Middle frontal gyrus (tissue), 1 donor: ENCODE measurements at regions not wholly inside any gene's neighbourhood (a gene's known extent, or its start where the extent isn't known, plus 50 kb on each side); places are given as distances from the start of the nearest gene placed in this dataset.

Experiments
- DNase-seq: peaks from one replicate; pipeline ENCODE4 v3.0.0-alpha.2; 2015; ENCODE audit warnings: low spot score; ENCODE audit errors: extremely low spot score

GRCh38 chr9:85430659-85431338 lies 311.0 kb downstream of the AGTPBP1 start:
- peak; percentile 27 for DNase-seq

DNA sequence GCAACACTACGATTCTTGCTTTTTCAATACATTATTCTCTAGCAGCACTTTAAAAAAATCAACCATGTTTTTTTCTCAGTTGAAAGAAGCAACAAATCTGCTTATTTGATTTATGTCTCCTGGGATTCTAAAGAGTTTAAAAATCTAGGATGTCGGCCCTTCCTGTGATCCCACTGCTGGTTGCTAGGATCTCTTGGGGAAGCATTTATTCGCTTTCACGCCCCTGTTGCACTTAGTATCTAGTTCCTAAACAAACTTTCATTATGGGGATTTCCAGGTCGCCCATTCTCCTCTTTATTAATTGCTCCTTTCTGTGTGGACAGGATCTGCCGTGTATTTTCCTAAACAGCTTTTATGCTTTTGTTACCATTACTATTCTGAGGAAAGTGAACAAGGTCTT lies 313.5 kb downstream of the AGTPBP1 start:
- no peak for DNase-seq

DNA sequence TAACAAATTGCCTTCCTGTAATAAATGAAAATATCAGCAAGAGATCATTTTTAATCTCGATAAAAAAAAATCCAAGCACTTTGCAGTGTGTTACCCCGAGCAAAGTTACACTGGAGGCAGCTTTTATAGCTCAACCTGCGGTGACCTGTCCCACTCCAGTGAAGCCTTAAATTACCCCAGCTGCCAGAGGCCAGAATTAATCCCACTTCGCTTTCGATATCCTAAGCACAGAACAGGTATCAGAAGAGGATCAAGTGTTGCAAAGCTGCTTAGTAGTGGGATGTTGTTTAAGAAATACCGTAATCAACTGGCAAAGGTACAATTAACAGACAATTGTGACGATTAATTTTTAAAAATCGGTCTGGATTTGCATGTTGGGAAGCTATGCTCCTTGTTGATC lies 314.0 kb downstream of the AGTPBP1 start:
- no peak for DNase-seq

- DNase-seq = no peak
Measured at GRCh38 chr9:85425153-85425611, 316.6 kb downstream of the AGTPBP1 start.

DNA sequence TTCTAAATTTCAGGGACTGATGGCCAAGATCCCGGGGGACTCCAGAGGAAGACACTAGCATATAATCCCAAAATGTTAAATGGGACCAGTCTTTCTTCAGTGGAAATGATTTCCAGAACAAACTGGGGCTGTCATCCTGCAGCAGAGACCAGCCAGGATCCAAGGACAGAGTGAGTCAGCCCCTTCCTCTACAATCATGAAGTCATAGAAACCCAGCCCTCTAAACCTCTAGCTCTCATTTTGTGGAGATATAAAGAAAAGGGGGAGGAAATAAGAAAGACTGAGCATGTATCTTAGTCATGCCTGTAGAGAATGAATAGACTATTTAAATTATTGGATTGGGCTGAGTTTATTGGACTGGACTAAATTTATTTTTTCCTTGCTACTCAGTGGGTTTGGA lies 318.3 kb downstream of the AGTPBP1 start:
- DNase-seq = no peak

DNA sequence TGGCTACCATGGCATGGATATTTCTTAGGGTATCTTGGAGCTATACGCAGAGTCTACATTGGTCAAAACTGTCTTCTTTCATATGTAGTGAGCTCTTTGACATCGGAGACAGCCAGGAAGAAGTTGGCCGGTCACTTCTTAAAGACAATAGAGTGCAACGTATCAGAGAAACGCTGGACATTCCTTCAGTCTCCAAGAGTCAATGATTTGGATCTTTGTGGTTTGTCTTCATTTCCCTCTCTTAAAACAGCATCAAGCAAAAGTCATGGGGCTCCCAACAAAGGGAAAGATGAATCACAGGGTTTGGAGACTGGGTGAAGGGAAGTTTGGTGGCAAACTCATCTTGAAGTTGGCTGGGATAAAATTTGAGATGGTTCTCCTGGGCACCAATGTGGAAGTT lies 320.1 kb downstream of the AGTPBP1 start:
- DNase-seq = no peak

- DNase-seq = no peak
Measured at GRCh38 chr9:85420750-85421149, 321.0 kb downstream of the AGTPBP1 start.

- no peak for DNase-seq
Measured at GRCh38 chr9:85417674-85418073, 324.1 kb downstream of the AGTPBP1 start.

DNA sequence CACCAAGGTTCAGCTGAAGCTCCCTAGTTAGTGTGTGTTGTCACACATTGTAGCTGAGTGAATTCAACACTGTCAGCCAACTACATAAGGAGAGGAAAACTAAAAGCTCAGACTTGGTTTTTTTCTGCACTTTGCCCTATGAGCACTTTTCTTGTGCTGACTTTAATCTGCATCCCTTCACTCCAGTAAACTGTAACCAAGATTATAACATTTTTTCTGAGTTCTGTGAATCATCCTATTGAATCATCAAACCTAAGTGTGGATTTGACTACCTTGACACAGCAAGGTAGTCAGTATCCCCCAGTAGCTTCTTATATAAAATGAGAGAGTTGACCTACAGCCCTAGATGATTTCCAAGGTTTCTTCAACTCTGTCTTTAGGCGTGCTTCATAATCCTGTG lies 325.0 kb downstream of the AGTPBP1 start:
- DNase-seq = no peak

DNA sequence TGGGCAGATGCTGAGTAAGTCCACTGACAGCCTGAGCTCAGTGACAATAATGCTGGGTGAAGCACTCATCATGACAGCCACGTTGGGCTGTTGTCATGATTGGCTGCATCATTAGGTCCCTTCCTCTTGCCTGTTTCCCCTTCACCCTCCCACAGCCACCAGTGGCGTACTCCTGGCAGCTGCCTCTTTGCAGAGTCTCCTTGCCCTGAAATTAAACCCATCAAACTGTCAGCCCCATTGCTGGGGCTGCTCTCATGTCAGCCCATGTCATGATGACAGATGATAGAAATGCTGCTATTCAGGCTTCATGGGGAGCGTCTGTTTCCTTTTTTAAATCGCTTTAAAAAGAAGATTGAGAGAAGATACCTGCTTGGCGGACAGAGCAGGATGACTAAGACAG lies 327.4 kb downstream of the AGTPBP1 start:
- DNase-seq = no peak

- no peak for DNase-seq
Measured at GRCh38 chr9:85408494-85408893, 333.3 kb downstream of the AGTPBP1 start.

DNA sequence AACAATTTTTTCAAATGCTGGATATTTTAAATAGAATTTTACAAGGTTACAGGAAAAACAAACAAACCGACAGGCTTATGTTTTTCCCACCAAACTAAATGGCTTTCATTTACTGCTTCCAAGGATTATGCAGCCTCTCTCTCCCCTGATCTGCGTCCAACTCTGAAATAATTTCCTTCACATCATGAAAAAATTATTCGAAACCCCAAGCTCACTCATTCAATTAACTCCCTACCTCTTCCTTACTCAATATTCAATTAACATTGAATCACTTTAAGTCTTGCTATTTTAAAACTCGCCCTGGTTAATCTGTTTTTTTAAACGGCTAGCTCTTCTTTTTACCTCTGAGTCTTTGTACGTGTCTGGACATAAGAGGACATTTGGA lies 336.2 kb downstream of the AGTPBP1 start:
- DNase-seq = no peak

GRCh38 chr9:85404911-85405565 lies 336.7 kb downstream of the AGTPBP1 start:
- DNase-seq = no peak

- no peak for DNase-seq
Measured at GRCh38 chr9:85402551-85402950, 339.2 kb downstream of the AGTPBP1 start.

DNA sequence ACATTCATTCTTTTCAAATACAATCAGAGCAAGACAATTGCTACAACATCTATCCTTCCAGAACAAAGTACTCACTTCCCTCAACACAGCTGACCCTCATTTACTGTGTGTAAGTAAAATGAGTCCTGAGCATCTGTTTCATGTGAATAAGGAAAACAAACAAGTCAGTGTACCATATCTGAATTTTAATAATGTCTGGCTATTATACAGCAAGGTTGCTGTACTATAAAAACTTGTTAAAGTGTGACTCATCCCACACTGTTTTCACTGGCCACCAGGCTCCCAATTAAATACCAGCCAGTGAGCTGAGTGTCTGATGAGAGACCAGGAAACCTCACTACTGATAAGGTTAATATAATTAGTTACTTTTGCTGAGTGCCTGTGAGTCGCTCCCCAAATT lies 339.8 kb downstream of the AGTPBP1 start:
- DNase-seq = no peak

GRCh38 chr9:85397005-85397404 lies 344.7 kb downstream of the AGTPBP1 start:
- DNase-seq = no peak

DNA sequence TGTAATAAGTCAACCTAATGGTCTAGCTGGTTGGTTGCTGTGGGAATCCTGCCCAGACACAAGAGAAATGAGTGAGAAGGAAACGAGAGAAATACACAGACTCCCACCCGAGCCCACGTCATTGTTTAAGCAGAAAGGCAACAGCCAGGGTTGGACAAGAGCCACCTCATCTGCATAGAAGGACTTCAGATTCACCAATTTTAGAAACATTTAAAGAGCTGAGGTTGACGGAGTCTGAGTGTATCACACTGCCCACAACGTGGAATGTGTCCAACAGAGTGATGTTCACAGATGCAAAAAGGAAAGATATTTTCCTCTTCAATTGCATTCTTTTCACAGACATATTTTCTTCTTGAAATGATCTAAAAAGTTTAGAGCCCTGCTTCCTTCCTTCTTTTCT lies 349.5 kb downstream of the AGTPBP1 start:
- DNase-seq = peak; percentile 75

DNA sequence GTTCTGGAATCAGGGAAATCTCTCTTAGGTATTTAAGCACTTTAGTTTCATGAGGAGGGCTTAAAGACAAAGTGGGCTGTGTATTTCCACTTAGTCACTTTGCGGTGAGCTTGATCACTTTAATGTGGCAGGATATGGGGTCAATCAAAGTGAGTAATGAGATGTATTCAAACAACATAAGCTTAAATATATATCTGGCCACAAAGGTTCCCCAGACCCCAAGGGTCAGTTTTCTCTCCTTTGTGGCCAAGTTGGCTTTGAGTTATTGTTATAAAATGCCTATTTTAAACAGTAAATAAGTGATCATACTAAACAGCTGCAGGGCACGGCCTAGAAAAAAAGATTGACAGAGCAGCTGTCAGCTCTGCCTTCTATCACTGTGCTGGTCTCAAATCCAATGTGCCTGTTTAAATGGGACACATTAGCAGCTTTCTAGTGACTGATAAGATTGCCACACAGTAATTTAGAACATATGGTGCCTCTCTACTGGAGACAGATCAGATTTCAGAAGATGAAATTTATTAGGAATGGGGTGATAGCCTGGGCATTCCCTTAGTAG lies 363.9 kb downstream of the AGTPBP1 start:
- no peak for DNase-seq

- no peak for DNase-seq
Measured at GRCh38 chr9:85368781-85369180, 373.0 kb downstream of the AGTPBP1 start.

GRCh38 chr9:85359161-85359560 lies 382.6 kb downstream of the AGTPBP1 start:
- DNase-seq = no peak

GRCh38 chr9:85349046-85349445 lies 392.7 kb downstream of the AGTPBP1 start:
- no peak for DNase-seq

DNA sequence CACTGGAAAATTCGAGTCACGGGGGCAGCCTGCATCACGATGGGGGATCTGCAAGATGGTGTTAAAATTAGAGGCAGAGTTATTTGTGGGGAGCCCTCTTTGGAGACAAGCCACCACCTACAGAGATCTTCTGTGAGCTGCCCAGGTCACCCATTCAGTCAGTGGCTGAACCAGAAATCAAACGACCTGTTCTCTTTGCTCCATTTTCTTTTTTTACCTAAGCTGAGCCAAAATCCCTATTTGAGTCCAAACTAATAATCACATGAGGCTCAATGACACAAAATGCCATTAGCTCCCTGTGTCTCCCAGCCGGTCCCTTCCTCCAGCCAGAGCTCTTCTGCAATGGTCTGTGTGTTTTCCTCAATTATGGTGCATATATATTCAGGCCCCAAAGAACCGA lies 394.2 kb downstream of the AGTPBP1 start:
- no peak for DNase-seq

DNA sequence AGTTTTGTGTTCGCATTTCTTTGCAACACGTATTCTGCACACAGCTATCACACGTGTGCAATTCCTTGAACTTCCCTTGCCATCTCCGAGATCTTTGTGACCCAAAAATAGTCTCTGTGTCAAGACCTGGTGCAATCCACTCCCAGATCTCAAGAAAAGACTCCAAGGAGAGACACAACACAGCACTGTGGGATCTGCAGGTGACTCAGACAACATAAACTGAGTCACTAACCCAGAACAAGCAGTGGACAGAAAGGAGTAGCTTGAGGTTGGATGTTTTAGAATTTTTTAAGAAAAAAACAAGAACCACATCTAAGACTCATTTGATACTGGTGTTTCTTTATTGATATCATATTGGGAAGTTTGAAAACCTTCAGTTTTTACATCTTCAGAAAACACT lies 396.9 kb downstream of the AGTPBP1 start:
- no peak for DNase-seq
